Umbilical cord (tissue), 1 donor: ENCODE measurements at regions not wholly inside any gene's neighbourhood (a gene's known extent, or its start where the extent isn't known, plus 50 kb on each side); places are given as distances from the start of the nearest gene placed in this dataset.
"Not testable (repeated sequence)": the region's sequence is repeated elsewhere in the genome, so short reads cannot be mapped to it uniquely, and the experiment has no call there.

Experiments
- DNase-seq: peaks from one replicate; pipeline ENCODE4 v3.0.0-alpha.2; 2015; ENCODE audit warnings: low spot score

DNA sequence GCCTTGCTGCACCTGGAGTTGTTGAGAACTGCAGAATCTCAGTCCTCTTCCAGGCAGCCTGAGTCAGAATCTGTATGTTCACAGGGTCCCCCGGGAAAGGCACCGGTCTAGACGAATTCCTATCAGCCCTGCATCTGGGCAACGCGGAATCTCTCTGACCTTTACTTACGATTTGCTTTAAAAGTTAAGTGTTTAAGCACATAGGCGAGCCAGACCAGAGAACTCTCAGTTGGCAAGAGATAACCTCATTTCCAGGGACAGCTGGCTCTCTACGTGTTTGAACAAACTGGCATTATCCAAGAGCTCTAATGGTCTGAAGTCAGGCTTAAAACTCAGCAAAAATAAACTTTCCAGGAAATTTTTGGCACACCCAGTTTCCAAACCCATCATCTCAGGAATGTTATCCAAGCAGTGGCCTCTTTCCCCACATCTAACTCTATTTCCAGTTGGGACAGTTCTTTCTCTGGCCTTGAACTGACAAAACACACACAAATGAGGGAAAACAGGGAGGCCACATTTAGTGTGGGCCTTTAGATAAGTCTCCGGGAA lies 53.4 kb downstream of the HES1 start:
- peak; percentile 88 for DNase-seq

DNA sequence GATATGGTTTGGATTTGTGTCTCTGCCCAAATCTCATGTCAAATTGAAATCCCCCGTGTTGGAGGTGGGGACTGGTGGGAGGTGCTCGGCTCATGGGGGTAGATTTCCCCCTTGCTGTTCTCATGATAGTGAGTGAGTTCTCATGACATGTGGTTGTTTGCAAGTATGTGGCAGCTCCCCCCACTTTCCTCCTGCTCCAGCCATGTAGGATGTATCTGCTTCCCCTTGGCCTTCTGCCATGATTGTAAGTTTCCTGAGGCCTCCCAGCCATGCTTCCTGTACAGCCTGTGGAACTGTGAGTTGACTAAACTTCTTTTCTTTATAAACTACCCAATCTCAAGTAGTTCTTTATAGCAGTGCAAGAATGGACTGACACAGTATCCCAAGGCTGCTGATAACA lies 55.9 kb downstream of the HES1 start:
- not testable (repeated sequence) for DNase-seq

DNA sequence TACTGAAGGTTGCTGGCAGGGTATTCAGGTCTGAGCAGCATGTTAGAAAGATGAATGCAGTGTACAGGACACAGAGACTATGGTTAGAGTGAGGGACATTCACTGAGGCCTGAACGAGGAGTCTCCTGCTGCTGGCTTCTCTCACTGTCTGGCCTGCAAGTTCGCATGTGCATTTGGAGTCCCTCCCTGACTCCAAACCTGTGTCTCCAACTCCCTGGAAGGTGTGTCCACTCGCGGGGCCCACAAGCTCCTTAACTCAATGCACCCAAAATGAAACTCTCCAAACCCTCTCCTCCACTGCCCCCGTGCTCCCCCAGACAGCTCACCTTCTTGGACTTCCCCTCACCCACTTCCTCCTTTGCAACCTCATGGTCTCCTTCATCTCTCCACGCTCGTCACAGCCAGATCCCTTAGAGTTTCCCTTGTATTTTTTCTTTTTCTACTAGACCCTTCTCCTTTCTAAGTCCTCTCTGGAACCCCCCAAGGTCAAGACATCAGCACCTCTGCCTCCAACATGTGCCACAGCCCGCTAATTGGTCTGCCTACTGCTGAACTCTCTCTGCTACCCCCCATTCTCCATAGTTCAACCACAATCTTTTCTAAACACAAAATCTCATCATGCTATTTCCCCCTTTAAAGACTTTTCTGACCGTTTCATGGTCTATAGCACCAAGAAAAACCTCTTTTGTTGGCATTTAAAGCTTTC lies 58.3 kb downstream of the HES1 start:
- no peak for DNase-seq

DNA sequence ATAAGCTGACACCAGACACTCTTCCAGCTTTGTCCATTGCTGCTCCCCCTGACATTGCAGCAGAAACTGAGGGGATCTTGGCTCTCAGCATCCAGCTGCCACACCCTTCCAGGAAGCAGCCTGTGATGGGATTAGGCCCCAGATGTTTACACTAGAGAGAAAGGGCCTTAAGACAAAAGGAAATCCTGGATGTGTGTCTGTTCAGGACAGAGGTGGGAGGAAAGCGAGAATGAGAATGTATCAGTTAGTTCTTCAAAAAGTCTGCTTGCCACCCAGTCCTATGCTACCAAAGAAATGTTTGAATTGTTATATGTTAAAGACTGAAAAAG lies 58.8 kb downstream of the HES1 start:
- no peak for DNase-seq

DNA sequence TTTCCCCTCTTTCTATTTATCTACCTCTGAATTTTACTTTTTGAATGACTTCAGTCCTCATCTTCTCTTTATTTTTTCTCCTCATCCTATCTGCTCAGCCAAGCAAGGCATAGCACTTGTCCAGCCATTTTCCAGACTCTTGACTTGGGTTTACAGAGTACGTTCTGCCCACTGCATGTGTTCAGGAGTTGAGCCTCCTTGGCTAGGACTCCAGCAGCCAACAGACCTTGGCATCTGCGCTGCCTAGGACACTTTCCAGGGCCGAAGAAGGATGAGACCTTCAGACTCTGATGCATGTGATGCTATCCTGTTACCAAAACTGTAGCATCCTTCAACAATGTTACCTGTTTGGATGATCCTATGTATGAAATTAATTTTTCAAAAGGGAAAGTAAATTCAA lies 59.7 kb downstream of the HES1 start:
- no peak for DNase-seq

DNA sequence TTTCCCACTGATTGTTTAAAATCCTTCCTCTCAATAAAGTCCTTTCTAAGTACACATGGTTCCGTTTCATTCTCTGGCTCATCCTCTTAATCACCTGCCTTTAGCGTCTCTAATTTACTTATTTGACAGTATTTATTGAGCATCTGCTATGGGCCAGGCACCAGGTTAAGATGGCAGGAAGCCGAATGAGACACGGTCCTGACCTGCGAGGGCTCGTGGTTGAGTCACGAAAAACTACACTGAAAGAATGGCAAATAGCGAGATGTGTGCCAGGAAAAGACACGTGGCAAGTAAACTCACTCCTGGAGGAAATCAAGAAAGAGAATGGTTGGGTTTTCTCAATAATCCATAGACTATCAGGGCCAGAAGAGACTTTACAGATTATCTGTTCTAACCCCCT lies 60.9 kb downstream of the HES1 start:
- DNase-seq = no peak

DNA sequence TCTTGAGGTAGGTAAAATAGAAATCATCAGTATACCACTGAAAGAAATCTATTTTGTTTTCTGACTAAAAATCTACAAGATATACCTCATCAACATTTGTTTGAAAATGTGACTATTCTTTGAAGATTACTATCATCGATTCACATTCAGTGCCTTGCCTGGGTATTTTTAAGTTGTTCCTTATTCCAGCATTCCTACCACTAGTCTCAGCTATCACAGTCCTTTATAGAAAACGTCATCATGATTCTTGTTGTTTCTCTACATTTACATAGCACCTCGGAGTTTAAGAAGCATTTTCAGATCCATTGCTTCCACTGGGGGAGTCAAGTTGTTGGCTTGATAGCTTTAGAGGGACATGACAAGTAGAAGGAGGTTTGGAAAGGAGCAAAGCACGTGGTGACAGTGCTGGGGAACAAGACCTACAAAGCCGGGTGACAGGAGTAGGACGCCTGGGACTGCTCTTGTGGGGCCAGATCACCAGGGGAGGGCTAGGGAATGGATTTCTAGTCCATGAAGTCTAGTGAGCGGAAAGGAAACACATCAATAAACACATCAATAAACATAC lies 61.5 kb downstream of the HES1 start:
- DNase-seq = no peak

DNA sequence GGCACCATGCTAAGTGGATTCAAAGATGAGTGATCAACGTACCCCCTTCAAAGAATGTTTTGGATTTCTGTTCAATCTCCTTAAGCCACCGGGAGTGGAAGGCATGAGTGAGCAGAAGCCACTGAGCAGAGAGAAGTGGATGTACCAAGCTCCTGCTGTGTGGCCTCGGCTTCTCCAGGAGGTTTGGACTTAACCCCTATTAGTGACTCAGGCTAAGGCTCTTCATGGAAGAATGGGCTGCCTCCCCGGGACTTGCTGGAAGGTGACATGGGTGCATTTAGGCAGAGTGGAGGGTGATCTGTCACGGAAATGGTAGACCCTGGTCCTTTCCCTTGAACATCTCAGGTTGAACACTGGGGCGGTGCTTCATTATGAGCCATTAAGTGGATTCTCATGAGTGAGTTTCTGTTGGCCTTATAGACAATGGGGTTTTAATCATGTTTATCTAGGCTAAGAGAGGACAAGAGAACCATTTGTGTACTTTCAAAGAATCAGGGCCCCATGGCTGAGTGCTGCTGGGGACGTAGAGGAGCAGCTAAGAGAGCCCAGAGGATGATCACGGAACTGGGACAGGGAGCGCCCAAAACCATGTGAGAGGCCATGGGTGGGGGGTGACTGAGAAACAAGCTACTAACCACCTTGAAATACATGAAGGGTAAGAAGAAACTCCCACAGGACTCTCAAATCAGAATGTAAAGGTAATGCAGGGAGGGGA lies 62.2 kb downstream of the HES1 start:
- no peak for DNase-seq

DNA sequence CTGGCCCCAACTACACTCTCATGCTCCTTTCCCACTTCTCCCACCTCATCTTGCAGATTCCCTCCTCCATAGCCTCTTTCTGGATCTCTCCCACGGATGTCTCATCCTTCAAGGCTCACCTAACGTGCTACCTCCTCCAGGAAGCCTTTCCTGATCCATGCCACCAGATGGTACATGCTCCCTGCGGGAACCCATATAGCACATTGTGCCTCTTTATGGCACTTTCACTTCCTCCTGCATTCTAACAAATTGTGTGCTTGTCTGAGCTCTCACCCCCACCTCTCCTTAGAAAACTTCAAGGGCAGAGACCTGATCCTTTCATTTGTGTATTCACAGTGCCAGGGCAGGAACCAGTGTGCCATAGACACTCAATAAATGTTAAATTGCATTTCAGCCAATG lies 63.0 kb downstream of the HES1 start:
- DNase-seq = no peak

DNA sequence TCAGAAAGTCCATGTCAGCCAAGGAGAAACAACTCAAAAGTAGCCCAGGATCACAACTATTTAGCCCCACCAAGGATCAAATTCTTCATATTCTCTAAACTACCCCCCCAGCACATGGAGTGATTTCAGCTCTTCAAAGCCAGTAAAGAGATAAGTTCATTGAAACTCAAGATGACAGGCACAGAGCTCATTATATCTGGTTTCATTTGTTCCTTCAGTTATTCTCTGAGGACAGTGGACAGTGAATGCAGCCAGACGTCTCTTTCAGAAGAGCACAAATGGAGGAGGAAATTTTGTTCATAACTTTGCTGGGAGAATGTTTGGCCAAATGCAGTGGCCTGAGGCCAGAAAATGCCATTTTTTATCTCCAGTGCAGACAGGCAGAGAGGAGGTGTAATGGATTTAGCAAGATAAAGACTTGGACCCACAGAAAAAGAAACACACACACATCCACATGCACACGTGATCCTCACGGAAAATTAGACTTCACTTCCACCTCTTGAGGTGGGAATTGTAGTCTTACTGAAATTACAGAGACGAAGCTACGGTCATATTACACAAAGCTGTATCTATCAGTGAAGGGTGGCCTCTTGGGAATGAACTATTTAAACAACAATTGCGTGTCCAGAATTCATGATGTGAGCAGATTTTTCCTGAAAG lies 64.6 kb downstream of the HES1 start:
- DNase-seq = no peak

DNA sequence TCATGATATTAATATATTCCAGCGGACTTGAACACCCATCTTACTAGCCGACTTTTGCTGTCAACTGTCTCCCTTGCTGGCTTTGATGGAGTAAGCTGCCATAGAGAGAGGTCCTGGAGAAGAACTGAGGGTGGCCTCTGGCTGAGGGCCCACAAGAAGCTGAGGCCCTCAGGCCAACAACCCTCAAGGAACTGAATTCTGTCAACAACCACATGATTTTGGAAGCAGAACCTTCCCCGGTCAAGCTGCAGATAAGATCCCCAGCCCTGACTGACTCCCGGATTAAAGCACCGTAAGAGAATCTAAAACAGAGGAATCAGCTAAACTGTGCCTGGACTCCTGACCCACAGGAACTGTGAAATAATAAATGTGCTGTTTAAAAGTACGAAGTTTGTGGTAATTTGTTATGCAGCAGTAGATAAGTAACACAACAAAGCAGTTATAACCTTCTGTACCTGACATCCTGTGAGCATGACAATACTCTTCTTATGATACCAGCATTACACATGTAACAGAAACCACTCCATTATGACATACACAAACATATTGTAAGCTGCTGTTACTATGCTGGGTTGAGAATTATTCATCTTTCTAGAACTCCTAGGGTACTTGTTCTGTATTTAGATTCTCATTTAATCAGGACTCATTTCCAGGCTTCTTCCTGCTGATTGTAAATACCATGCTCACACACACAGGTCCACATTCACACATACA lies 66.2 kb downstream of the HES1 start:
- DNase-seq = no peak

DNA sequence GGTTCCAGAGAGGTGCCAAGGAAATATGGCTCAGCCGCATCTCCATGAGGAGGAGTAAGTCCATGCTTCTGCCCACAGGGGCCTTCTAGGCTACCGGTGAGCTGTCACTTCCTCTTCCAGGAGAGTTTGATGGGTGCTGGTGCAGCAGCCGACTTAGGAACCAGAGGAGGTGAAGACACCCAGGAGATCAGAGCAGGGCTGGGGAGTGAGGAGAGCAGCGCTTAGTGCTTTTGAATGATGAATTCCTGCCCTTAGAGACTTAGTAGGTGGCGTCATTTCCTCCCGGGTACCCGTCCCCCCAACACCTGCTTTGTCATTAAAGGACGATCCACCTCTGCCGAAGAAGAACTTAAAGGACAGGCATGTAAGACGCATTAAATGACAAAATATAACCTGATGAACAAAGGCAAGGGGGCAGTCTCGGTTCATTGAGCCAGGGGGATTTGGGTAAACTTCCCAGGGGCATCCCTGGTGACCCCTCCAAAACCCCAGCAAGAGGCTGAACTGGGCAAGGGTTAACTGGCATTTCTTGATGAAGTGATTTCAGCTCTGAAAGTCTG lies 67.6 kb downstream of the HES1 start:
- DNase-seq = no peak

DNA sequence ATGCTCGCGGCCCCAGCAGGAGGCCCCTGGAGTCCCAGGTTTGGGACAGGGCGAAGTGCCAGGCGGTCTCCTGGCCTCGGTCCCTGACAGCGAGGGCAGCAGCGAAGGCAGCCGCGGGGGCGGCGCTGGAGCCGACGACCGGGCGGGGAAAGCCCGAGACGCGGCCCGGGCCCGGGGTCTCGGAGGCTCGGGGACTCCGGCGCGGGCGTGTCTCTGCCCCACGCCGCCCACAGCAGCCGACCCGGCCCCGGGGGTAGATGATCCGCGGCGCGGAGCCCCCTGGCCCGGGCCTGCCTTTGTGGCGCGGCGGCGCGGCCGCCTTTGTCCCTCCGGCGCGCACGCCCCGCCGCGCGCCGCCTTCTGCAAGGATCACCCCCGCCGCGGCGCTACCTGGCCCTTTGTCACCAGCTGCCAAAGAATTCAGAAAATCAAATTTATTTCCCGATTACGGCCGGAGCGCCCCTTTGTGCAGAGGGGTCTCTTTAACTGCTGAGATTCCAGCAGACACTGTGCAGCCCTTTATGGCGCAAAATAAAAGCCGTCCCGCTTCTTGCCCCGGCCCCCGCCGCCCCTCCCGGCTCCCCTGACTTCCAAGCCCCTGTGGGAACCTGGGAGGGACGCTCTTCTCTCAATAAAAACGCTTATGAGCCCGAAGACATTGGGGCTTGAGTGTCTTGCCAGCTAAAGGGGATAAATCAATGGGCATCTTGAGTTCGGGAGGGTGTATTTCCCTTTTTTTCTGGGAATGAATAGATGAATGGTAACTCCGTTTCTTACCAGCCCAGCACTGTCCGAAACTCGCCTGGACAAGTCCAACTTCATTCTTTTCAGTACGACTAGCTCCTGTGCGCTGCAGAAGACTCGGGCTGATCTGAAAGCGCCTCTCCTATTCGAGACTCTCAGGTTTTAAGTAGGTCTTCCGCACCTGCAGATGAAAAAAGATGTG lies 68.4 kb downstream of the HES1 start:
- no peak for DNase-seq

DNA sequence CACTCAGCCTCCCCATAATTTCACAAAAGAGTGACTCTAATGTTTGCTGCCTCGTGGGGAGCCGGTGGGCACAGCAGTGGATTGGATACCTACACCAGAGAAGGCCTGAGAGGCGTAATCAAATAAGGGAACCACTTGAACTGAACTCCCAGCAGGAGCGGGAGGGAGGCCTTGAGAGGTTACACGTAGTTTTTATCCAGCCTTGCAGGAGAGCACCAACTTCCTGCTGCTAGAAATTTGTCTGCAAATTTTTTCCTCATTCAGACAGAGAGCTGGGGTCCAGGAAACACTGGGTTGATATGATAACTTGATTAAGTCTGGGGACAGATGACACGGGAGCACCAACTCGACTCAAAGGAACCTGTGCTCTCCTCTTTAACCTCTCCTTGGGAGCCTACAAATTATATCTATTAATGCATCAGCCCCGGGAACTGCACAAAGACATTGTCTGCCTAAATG lies 69.8 kb downstream of the HES1 start:
- DNase-seq = peak; percentile 65

DNA sequence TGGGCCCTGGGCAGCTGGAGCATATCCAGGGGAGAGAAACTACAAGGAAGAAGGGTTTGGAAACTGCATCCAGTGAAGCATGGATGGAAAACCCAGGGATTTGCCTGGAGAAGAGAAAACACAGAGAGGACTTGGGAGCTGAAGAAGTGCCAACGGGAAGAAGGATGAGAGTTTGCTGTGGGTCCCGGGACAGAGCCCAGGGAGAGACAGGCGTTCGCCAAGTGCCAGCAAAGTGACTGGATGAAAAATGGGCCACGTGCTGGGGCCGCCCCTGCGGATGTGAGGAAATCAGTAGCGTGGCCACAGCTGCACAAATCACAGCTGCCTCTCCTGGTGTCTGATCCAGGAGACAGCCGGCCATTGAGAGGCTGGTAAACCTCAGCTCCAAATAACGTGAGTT lies 70.4 kb downstream of the HES1 start:
- peak; percentile 56 for DNase-seq

DNA sequence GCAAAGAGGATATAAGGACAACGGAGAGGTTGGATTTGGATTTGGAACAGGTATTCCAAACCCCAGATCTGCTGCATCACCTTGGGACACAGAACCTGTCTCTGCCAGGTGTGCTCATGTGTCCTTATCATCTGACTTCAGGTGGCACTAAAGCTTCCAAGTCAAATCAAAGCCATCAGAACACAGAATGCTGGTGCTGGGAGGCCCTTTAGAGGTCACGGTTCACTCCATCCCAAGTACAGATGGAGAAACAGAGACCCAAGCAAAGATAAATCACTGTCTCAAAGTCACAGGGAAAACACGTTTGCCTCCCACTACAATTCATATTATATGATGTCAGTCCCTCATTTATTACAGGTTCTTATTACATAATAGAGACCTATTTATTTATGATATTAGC lies 72.8 kb downstream of the HES1 start:
- no peak for DNase-seq

DNA sequence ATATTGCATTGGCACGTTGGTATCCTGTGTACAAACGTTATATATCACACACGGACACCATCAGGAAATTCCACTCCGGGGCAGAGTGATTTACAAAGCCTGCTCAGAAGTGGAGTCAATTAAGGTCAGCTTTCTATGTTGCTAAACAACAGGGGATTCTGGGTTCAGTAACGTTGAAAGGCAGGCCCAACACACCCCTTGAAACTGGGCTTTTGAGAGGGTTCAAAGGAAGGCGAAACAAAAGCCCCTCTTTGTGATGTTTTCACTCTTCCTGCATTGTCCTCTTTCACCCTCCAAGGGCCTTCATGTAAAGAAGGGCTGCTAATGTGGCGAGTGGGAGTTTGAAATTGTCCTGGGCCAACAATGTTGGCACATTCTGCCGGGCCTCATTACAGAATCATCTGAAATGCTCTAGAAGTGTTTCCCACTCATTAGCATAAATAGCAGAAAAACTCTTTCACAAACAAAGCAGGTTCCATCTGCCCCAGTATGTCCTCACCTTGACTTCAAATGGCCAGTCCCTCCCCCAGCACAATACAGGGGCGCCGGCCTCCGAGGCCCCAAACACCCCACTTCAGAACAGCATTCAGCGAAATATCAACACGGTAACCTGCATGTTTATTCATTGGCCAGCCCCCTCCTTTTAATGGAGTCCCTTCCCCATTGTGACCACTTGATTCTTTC lies 76.4 kb downstream of the HES1 start:
- DNase-seq = no peak

DNA sequence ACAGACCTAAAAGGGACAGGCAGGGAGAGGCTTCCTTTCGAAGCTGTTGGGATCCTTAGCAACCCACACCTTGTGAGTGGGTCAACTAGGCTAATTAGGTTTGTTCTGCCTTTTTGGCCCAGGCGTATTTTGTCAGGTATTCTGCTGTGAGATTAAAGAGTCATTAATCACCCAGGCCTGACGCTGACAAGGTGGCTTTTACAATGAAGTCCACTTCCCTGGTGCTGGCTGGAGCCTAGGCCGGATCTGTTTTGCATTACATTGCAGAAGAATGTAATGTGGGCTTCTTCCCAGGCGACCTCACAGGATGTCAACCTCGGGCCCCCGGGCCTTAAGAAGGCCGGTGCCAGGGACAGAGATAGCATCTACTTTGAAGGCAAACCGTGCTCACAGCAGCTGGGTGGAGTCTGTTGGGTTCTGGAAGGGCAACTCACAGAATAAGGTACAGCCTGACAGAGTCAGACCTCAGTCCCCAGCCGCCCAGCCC lies 76.9 kb downstream of the HES1 start:
- no peak for DNase-seq

DNA sequence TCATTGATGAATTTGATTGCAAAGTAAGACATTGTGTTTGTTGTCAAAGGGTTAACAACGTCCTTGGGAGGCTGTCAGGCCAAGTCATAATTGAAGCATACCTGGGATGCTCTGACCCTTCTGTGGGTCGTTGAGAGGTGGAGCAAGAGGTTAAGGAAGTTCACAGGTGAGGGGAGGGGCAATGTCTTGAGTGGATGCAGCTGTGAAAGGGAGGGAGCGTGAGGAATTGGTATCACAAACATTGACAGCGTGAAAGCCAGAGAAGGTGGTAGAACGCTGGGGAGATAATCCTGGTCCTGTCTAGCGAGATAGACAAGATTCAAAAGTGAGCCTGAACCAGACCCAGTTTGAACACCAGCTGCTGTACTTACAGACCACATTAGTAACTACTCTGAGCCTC lies 79.4 kb downstream of the HES1 start:
- DNase-seq = no peak
